ENCODE measurements at regions not wholly inside any gene's neighbourhood (a gene's known extent, or its start where the extent isn't known, plus 50 kb on each side); places are given as distances from the start of the nearest gene placed in this dataset.

DNA sequence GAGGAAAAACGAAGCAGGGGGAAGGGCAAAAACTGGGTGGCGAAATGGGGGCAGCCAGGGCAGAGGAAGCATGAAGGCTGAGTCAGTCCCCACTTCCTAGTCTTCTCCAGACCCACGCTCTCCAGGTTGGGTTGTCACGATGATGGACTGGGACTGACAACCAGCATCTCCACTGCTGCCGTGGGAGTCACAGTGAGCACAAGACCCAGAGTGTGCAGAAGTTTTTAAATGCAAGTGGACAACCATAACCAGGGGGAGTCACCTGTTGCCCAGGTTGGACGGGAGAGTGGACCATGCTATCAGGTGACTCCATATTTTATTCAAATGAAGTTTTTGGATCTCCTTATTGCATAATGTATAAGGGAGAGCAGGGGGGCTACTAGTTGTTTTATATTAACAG is 511.4 kb upstream of the ZFP42 start:
- TF ChIP-seq POLR2A (IDR thresholded peaks at IDR 0.05) = no peak
- no peak for TF ChIP-seq POLR2AphosphoS5 (IDR thresholded peaks at IDR 0.05)
- TF ChIP-seq, protein P1, sequence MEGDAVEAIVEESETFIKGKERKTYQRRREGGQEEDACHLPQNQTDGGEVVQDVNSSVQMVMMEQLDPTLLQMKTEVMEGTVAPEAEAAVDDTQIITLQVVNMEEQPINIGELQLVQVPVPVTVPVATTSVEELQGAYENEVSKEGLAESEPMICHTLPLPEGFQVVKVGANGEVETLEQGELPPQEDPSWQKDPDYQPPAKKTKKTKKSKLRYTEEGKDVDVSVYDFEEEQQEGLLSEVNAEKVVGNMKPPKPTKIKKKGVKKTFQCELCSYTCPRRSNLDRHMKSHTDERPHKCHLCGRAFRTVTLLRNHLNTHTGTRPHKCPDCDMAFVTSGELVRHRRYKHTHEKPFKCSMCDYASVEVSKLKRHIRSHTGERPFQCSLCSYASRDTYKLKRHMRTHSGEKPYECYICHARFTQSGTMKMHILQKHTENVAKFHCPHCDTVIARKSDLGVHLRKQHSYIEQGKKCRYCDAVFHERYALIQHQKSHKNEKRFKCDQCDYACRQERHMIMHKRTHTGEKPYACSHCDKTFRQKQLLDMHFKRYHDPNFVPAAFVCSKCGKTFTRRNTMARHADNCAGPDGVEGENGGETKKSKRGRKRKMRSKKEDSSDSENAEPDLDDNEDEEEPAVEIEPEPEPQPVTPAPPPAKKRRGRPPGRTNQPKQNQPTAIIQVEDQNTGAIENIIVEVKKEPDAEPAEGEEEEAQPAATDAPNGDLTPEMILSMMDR (IDR thresholded peaks at IDR 0.05) = no peak
- no peak for TF ChIP-seq EP300 (IDR thresholded peaks at IDR 0.05)
